H1 (cell line): ENCODE measurements at regions not wholly inside any gene's neighbourhood (a gene's known extent, or its start where the extent isn't known, plus 50 kb on each side); places are given as distances from the start of the nearest gene placed in this dataset.

Experiments
- EGR1 ChIP-seq: IDR thresholded peaks from 2 replicates; pipeline ENCODE4 v1.6.1; 2011; ENCODE audit warnings: low read depth, low read length, borderline replicate concordance
- SUZ12 ChIP-seq: fragments of 200-600 bp; sonication (generic); IDR thresholded peaks from 2 replicates; pipeline ENCODE4 v1.6.1; 2012; ENCODE audit warnings: mild to moderate bottlenecking, inconsistent platforms, low read length, moderate library complexity, mixed read lengths

DNA sequence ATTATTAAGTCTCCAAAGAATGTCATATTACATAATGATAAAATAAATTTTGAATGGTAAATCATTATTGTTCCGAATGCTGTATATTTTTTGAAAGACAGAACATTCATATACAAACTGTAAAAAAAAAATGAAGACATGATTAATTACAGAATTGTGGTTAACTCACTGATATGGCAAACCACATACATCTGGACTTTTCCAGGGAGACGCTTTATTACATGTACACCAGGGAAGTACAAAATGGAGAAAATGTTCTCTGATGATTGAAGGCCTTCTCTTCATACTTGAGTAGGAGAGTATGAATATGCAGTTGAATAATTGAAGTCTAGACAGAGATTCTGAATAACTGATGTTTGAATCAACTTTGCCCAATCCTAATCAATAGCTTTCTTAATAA, 1886.9 kb downstream of the EFNA5 start (continued):
- no peak for TF ChIP-seq EGR1
- no peak for TF ChIP-seq SUZ12
